T-cell (primary cell): ENCODE measurements at regions not wholly inside any gene's neighbourhood (a gene's known extent, or its start where the extent isn't known, plus 50 kb on each side); places are given as distances from the start of the nearest gene placed in this dataset.
"Not testable (repeated sequence)": the region's sequence is repeated elsewhere in the genome, so short reads cannot be mapped to it uniquely, and the experiment has no call there.

Source experiments
- ATAC-seq, 4 experiments: fragments of 200-7000 bp in 3 of 4; fragments of 150-1000 bp in 1 of 4; cut with Tn5 transposase; replicated peaks in 1 of 4; 1 replicate in 3 of 4; 2 replicates in 1 of 4; pipeline ENCODE4 v1.10.0; 2021; ENCODE audit warnings: moderate library complexity in 3 of 4, mild to moderate bottlenecking in 2 of 4, moderate number of reproducible peaks in 1 of 4
- CTCF ChIA-PET, 2 donors: fragments of 300-600 bp; sonication (Branson Sonifier 250); formaldehyde crosslinking; loops; one replicate each; lab custom pipeline; 2022; ENCODE audit warnings: antibody characterized with exemption in 2 of 2; lab: Charles Lee
- POLR2A ChIA-PET, 2 donors: fragments of 300-600 bp; sonication (Branson Sonifier 250); formaldehyde crosslinking; loops; one replicate each; lab custom pipeline; 2022; ENCODE audit warnings: antibody characterized with exemption in 2 of 2; lab: Charles Lee
- DNase-seq, 35 experiments: peaks; one replicate each; pipeline versions ENCODE4 v3.0.0 to v3.0.0-alpha.2; 2013 to 2023
- H3K27ac ChIP-seq: one replicate; pipeline ENCODE4 v1.5.1; 2013; ENCODE audit warnings: low read length
- H3K27me3 ChIP-seq, 2 experiments: replicated peaks in 1 of 2; 1 replicate in 1 of 2; 2 replicates in 1 of 2; pipeline versions ENCODE4 v1.6.1 to v1.7.0; 2013; ENCODE audit warnings: low read length in 1 of 2, mixed read lengths in 1 of 2; ENCODE audit not compliant: control insufficient read depth in 2 of 2, insufficient read depth in 2 of 2; ENCODE audit errors: extremely low read depth in 1 of 2
- H3K36me3 ChIP-seq, 2 donors: 1 replicate in 1 of 2; 2 replicates in 1 of 2; pipeline versions ENCODE4 v1.6.1 to v1.7.0; 2013; ENCODE audit warnings: low read length in 1 of 2; ENCODE audit not compliant: control insufficient read depth in 2 of 2, insufficient read depth in 1 of 2; ENCODE audit errors: extremely low read depth in 1 of 2
- H3K4me1 ChIP-seq, 2 experiments: 1 replicate in 1 of 2; 2 replicates in 1 of 2; pipeline versions ENCODE4 v1.6.1 to v1.7.0; 2013; ENCODE audit warnings: low read length in 2 of 2, mixed read lengths in 1 of 2; ENCODE audit not compliant: insufficient read depth in 2 of 2, control insufficient read depth in 1 of 2; ENCODE audit errors: extremely low read depth in 1 of 2
- H3K4me3 ChIP-seq, 2 donors: 1 replicate in 1 of 2; 2 replicates in 1 of 2; pipeline versions ENCODE4 v1.5.1 to v1.7.0; 2013; ENCODE audit warnings: mild to moderate bottlenecking in 2 of 2, low read length in 1 of 2, moderate library complexity in 1 of 2; ENCODE audit not compliant: control insufficient read depth in 1 of 2; ENCODE audit errors: extremely low read depth in 1 of 2
- H3K9me3 ChIP-seq: 2 replicates; pipeline ENCODE4 v1.7.0; 2013
- H3K27ac Mint-ChIP-seq, 2 donors: one replicate each; pipeline ENCODE4 v1.8.0; 2020 to 2021; ENCODE audit warnings: mild to moderate bottlenecking in 2 of 2, mixed read lengths in 2 of 2
- H3K27me3 Mint-ChIP-seq, 2 donors: one replicate each; pipeline ENCODE4 v1.8.0; 2021 to 2022; ENCODE audit warnings: mixed read lengths in 2 of 2
- H3K36me3 Mint-ChIP-seq: one replicate; pipeline ENCODE4 v1.8.0; 2021; ENCODE audit warnings: mixed read lengths
- H3K4me1 Mint-ChIP-seq, 3 donors: one replicate each; pipeline ENCODE4 v1.8.0; 2020 to 2022; ENCODE audit warnings: mixed read lengths in 3 of 3, mild to moderate bottlenecking in 1 of 3
- H3K4me3 Mint-ChIP-seq, 3 donors: one replicate each; pipeline ENCODE4 v1.8.0; 2020 to 2022; ENCODE audit warnings: mild to moderate bottlenecking in 3 of 3, mixed read lengths in 3 of 3, moderate library complexity in 3 of 3
- H3K9me3 Mint-ChIP-seq, 3 donors: one replicate each; pipeline ENCODE4 v1.8.0; 2020 to 2022; ENCODE audit warnings: mixed read lengths in 3 of 3
- WGBS: methylation state at CpG from one replicate; pipeline ENCODE4 v1.1.5; 2013; ENCODE audit warnings: missing lambda C conversion rate; ENCODE audit not compliant: insufficient coverage; 5-methylcytosine and 5-hydroxymethylcytosine counted together

DNA sequence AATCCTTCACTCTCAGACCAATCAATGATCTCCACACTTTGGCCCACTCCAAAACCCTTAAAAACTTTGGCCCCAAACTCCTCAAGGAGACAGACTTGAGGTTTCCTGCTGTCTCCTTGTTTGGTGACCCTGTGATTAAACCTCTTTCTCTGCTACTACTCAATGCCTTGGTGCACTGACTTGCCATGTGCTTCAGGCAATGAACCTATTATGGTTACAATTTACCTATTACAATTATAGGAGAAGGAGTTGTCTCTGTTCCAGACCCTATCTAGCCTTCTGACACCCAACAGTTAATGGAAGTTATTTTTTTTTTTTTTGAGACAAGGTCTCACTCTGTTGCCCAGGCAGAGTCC, 263.1 kb downstream of the STIM2 start:
- no peaks in the 10 kb centered on the region for H3K4me1 Mint-ChIP-seq
- DNase-seq, result no peak
- Histone ChIP-seq H3K4me1 (no peaks in the 10 kb centered on the region), H3K9me3 (no peaks in the 10 kb centered on the region), H3K27ac (no peak overlapping the region), H3K27me3 (peaks cover 0 to under 1% of the 10 kb centered on the region in 2 experiments), H3K4me3 (no peak overlapping the region), H3K36me3 (no peaks in the 10 kb centered on the region)
- peaks cover 0 to 3% (median 0%) of the 10 kb centered on the region in 3 donors for H3K9me3 Mint-ChIP-seq
- no peak for ATAC-seq
- POLR2A ChIA-PET, result no interaction called here
- no peaks in the 10 kb centered on the region for H3K36me3 Mint-ChIP-seq
- H3K27me3 Mint-ChIP-seq, result peaks cover 7 to 11% of the 10 kb centered on the region in 2 donors
- CTCF ChIA-PET, result interaction anchor here in 1 of 2 donors (0.6 kb wide), 1 partner anchor 769 kb away, joined by 7 read pairs; no protein-coding TSS in a partner anchor
- no peak overlapping the region for H3K27ac Mint-ChIP-seq
- no peak overlapping the region for H3K4me3 Mint-ChIP-seq

DNA sequence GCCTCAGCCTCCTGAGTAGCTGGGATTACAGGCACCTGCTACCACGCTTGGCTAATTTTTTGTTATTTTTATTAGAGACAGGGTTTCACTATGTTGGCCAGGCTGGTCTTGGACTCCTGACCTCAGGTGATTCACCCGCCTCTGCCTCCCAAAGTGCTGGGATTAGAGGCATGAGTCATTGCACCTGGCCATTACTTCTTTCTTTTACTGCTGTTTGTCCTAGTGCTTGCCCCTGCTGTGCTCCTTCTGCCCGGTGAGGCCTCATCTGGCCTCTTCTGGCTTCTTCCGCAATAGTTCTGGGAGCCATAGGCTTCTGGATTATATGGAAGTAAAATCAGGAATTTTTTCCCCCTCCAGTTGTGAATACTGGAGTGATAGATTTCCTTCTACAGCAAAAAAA, 266.3 kb downstream of the STIM2 start:
- H3K27me3 ChIP-seq, H3K9me3 Mint-ChIP-seq, H3K4me1 ChIP-seq, H3K4me3 Mint-ChIP-seq, H3K27ac Mint-ChIP-seq, H3K9me3 ChIP-seq, DNase-seq, H3K27ac ChIP-seq, H3K36me3 ChIP-seq, CTCF ChIA-PET, H3K36me3 Mint-ChIP-seq, H3K4me3 ChIP-seq, H3K4me1 Mint-ChIP-seq, POLR2A ChIA-PET, ATAC-seq: not testable (repeated sequence)
- peaks cover 3 to 15% of the 10 kb centered on the region in 2 donors for H3K27me3 Mint-ChIP-seq
- 75% methylated on average over 1 of the region's 4 CpGs for WGBS

DNA sequence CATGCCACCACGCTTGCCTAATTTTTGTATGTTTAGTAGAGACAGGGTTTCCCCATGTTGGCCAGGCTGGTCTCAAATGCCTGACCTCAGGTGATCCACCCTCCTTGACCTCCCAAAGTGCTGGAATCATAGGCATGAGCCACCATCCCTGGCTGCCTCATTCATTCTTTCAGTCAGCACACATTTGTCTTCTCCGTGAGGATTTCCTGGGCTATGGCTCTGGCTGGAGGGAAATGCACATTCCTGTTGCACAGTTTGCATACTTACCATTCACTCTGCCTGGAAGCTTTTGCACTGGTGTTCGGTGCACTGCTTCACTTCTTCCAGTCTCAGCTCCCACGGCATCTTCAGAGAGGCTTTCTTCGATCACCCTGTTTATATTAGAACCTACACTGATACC, 267.8 kb downstream of the STIM2 start:
- CTCF ChIA-PET, result interaction anchor here (0.6 to 0.8 kb wide), 2 partner anchors 11 to 897 kb away, joined by 3 to 4 read pairs; no protein-coding TSS in a partner anchor
- POLR2A ChIA-PET, result no interaction called here
- WGBS, result 93% methylated on average over 4 of the region's 5 CpGs
- no peaks in the 10 kb centered on the region for H3K4me1 Mint-ChIP-seq
- no peaks in the 10 kb centered on the region for H3K36me3 ChIP-seq
- H3K36me3 Mint-ChIP-seq, result no peaks in the 10 kb centered on the region
- no peak for ATAC-seq
- H3K27me3 Mint-ChIP-seq, result peaks cover 3 to 11% of the 10 kb centered on the region in 2 donors
- H3K27ac Mint-ChIP-seq, result no peak overlapping the region
- H3K9me3 Mint-ChIP-seq, result peaks cover 0 to 3% (median 1%) of the 10 kb centered on the region in 3 donors
- no peak overlapping the region for H3K27ac ChIP-seq
- H3K9me3 ChIP-seq, result no peaks in the 10 kb centered on the region
- DNase-seq, result no peak
- no peak overlapping the region for H3K4me3 ChIP-seq
- no peak overlapping the region for H3K4me3 Mint-ChIP-seq
- no peaks in the 10 kb centered on the region for H3K4me1 ChIP-seq
- H3K27me3 ChIP-seq, result no peaks in the 10 kb centered on the region

DNA sequence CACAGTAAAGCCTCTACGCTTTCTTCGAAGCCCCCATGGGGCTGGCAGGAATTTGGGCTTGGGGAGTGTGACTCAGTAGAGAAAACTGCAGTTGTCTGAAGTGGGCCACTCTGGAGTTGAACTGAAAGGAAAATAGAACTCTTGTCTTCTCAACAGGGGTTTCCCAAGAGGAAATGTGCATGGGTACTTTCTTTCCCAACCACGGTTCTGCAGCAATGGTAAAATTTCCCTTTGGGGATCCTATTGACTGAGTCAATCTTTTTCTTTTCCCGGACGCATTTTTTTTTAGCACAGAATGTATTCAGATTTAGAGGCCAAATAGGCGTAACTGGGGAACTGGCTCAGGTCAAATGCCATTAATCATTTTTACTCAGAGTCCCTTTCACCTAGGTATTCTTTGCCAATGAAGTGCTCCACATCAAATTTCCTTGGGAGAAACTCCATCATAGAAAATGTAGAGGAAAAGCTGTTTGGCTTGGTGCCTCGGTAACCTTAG, 269.3 kb downstream of the STIM2 start:
- Mint-ChIP-seq H3K36me3 (no peaks in the 10 kb centered on the region), H3K9me3 (peaks cover 0 to 8% (median 7%) of the 10 kb centered on the region in 3 donors), H3K4me1 (no peaks in the 10 kb centered on the region), H3K27me3 (peaks cover 3 to 8% of the 10 kb centered on the region in 2 donors), H3K27ac (no peak overlapping the region), H3K4me3 (no peak overlapping the region)
- Histone ChIP-seq H3K27ac (no peak overlapping the region), H3K27me3 (no peaks in the 10 kb centered on the region), H3K4me1 (no peaks in the 10 kb centered on the region), H3K4me3 (no peak overlapping the region), H3K36me3 (no peaks in the 10 kb centered on the region), H3K9me3 (no peaks in the 10 kb centered on the region)
- 78% methylated on average over 3 of the region's 7 CpGs for WGBS
- ATAC-seq, result no peak
- DNase-seq, result no peak
- ChIA-PET POLR2A (no interaction called here), CTCF (no interaction called here)

DNA sequence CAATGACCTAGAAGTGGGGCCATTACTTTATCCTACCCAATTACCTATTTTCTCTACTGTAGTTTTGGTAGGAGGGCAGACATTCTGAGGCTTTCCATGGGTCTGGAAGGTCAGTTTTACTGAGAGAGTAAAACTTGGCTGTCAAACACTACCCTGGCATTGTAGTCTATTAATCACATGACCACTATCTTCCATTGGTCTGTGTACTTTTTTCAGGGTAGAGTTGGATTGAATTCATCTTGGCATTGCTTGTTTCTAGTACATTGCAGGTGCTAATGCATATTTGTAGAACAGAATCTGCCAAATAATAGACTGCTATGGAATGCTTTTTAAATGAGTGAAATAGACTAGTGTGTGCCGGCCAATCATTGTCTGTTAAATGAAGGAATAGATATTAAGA, 271.9 kb downstream of the STIM2 start:
- H3K36me3 ChIP-seq, result no peaks in the 10 kb centered on the region
- H3K4me1 ChIP-seq, result no peaks in the 10 kb centered on the region
- Mint-ChIP-seq H3K4me3 (no peak overlapping the region), H3K4me1 (no peaks in the 10 kb centered on the region), H3K36me3 (no peaks in the 10 kb centered on the region), H3K9me3 (peaks cover 0 to 16% (median 10%) of the 10 kb centered on the region in 3 donors), H3K27me3 (peaks cover 3 to 8% of the 10 kb centered on the region in 2 donors), H3K27ac (no peak overlapping the region)
- WGBS, result no CpG with 5 or more reads among the region's 1 CpG
- CTCF ChIA-PET, result no interaction called here
- no peak overlapping the region for H3K4me3 ChIP-seq
- no peak for ATAC-seq
- DNase-seq, result no peak
- H3K27ac ChIP-seq, result no peak overlapping the region
- H3K9me3 ChIP-seq, result no peaks in the 10 kb centered on the region
- no peaks in the 10 kb centered on the region for H3K27me3 ChIP-seq
- POLR2A ChIA-PET, result no interaction called here

DNA sequence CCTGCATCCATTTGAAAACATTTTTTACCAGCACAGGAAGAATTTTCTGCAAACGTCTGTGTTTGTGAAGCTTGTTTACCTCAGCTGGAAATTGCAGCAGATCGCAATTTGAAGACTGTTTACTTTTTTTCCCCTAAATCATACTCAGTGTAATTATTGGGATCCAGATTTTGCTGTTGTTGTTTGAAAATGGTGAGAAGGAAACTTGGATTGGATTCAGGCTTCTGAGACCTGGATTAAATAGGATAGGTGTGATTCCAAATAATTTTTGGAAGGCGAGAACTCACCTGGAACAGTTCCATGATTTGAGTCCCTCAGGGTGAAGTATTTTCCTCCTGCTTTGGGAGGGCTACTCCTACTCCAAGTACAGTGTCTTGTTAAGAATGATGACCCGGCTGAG, 279.8 kb downstream of the STIM2 start:
- Histone ChIP-seq H3K27ac (no peak overlapping the region), H3K4me1 (no peaks in the 10 kb centered on the region), H3K27me3 (no peaks in the 10 kb centered on the region), H3K36me3 (no peaks in the 10 kb centered on the region), H3K9me3 (no peaks in the 10 kb centered on the region), H3K4me3 (no peak overlapping the region)
- POLR2A ChIA-PET, result no interaction called here
- ATAC-seq, result no peak
- Mint-ChIP-seq H3K27ac (no peak overlapping the region), H3K4me1 (no peaks in the 10 kb centered on the region), H3K4me3 (no peak overlapping the region), H3K36me3 (no peaks in the 10 kb centered on the region), H3K27me3 (peaks cover 0 to 7% of the 10 kb centered on the region in 2 donors), H3K9me3 (peaks cover 0 to 7% (median 3%) of the 10 kb centered on the region in 3 donors)
- DNase-seq, result no peak
- CTCF ChIA-PET, result no interaction called here
- no CpG with 5 or more reads among the region's 4 CpGs for WGBS

DNA sequence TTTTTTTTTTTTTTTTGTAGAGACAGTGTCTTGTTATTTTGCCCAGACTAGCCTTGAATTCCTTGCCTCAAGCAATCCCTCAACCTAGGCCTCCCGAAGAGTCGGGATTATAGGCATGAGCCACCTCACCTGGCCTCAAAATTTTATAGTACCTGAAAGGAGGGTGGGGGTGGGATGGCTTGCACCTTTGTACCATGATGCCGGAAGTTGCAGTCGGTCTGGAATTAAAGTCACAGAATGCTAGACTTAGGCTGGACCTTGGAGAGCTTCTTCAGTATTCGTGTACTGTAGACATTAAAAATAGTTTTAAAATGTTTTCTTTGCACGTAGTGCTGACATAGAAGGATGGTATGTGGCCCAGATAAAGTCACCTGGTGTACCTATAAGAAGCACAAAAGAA, 280.9 kb downstream of the STIM2 start:
- no peak for DNase-seq
- H3K4me1 ChIP-seq, result no peaks in the 10 kb centered on the region
- H3K36me3 ChIP-seq, result no peaks in the 10 kb centered on the region
- no peak overlapping the region for H3K4me3 ChIP-seq
- H3K4me1 Mint-ChIP-seq, result no peaks in the 10 kb centered on the region
- no peak overlapping the region for H3K4me3 Mint-ChIP-seq
- peaks cover 0 to 3% (median 3%) of the 10 kb centered on the region in 3 donors for H3K9me3 Mint-ChIP-seq
- POLR2A ChIA-PET, result no interaction called here
- H3K9me3 ChIP-seq, result no peaks in the 10 kb centered on the region
- H3K36me3 Mint-ChIP-seq, result no peaks in the 10 kb centered on the region
- ATAC-seq, result no peak
- no peaks in the 10 kb centered on the region for H3K27me3 ChIP-seq
- H3K27ac Mint-ChIP-seq, result no peak overlapping the region
- H3K27me3 Mint-ChIP-seq, result peaks cover 0 to 7% of the 10 kb centered on the region in 2 donors
- CTCF ChIA-PET, result no interaction called here
- H3K27ac ChIP-seq, result no peak overlapping the region
- WGBS, result 93% methylated on average over 2 of the region's 6 CpGs
